CD14-positive monocyte (primary cell): ENCODE measurements at regions not wholly inside any gene's neighbourhood (a gene's known extent, or its start where the extent isn't known, plus 50 kb on each side); places are given as distances from the start of the nearest gene placed in this dataset.

Source experiments
- DNase-seq, 3 donors: peaks; one replicate each; pipeline ENCODE4 v3.0.0-alpha.2; 2011 to 2022
- H2AFZ ChIP-seq: 2 replicates; pipeline ENCODE4 v1.6.0; 2012; ENCODE audit warnings: mild to moderate bottlenecking, low read depth, low read length, inconsistent platforms; ENCODE audit not compliant: insufficient read depth, poor library complexity, severe bottlenecking
- H3K27ac ChIP-seq, 2 donors: 1 replicate in 1 of 2; 2 replicates in 1 of 2; pipeline ENCODE4 v1.5.1; 2012 to 2013; ENCODE audit warnings: low read length in 2 of 2, control low read depth in 1 of 2, inconsistent platforms in 1 of 2, low read depth in 1 of 2, mild to moderate bottlenecking in 1 of 2
- H3K27me3 ChIP-seq, 2 donors: one replicate each; pipeline versions ENCODE4 v1.6.0 to v1.6.1; 2011 to 2013; ENCODE audit warnings: low read length in 2 of 2; ENCODE audit not compliant: control insufficient read depth in 2 of 2, insufficient read depth in 2 of 2
- H3K36me3 ChIP-seq, 2 donors: replicated peaks in 1 of 2; 1 replicate in 1 of 2; 2 replicates in 1 of 2; pipeline versions ENCODE4 v1.5.1 to v1.6.1; 2012 to 2013; ENCODE audit warnings: low read length in 2 of 2, control low read depth in 1 of 2, inconsistent platforms in 1 of 2, mild to moderate bottlenecking in 1 of 2; ENCODE audit not compliant: insufficient read depth in 2 of 2, control insufficient read depth in 1 of 2
- H3K4me1 ChIP-seq, 2 donors: 1 replicate in 1 of 2; 2 replicates in 1 of 2; pipeline versions ENCODE4 v1.5.1 to v1.6.1; 2012 to 2013; ENCODE audit warnings: low read length in 2 of 2, control low read depth in 1 of 2, inconsistent platforms in 1 of 2, mild to moderate bottlenecking in 1 of 2, moderate library complexity in 1 of 2; ENCODE audit not compliant: insufficient read depth in 2 of 2, control insufficient read depth in 1 of 2
- H3K4me2 ChIP-seq: replicated peaks from 2 replicates; pipeline ENCODE3; 2012; ENCODE audit warnings: low read length, moderate library complexity, mild to moderate bottlenecking; ENCODE audit not compliant: poor library complexity, severe bottlenecking; ENCODE audit errors: extremely low read depth
- H3K4me3 ChIP-seq, 3 experiments: fragments of 200-600 bp in 1 of 3; sonication (generic) in 1 of 3; replicated peaks in 1 of 3; 1 replicate in 2 of 3; 2 replicates in 1 of 3; pipeline ENCODE4 v1.5.1; 2011 to 2013; ENCODE audit warnings: low read length in 3 of 3, mild to moderate bottlenecking in 3 of 3, control low read depth in 2 of 3, low read depth in 2 of 3, inconsistent platforms in 1 of 3, moderate library complexity in 1 of 3
- H3K79me2 ChIP-seq: 2 replicates; pipeline ENCODE4 v1.6.0; 2012; ENCODE audit warnings: mild to moderate bottlenecking, control low read depth, inconsistent platforms, low read length, moderate library complexity; ENCODE audit not compliant: insufficient read depth
- H3K9ac ChIP-seq: 2 replicates; pipeline ENCODE4 v1.6.0; 2017; ENCODE audit warnings: low read length, mild to moderate bottlenecking; ENCODE audit not compliant: insufficient read depth, poor library complexity, severe bottlenecking
- H3K9me3 ChIP-seq, 2 donors: replicated peaks in 1 of 2; 1 replicate in 1 of 2; 2 replicates in 1 of 2; pipeline versions ENCODE4 v1.5.1 to v1.6.1; 2012 to 2013; ENCODE audit warnings: low read length in 2 of 2, control low read depth in 1 of 2; ENCODE audit not compliant: control insufficient read depth in 1 of 2, insufficient read depth in 1 of 2
- H4K20me1 ChIP-seq: 2 replicates; pipeline ENCODE4 v1.6.0; 2012; ENCODE audit warnings: mild to moderate bottlenecking, low read length, control low read depth, moderate library complexity; ENCODE audit not compliant: insufficient read depth
- H3K27ac Mint-ChIP-seq, 7 donors: one replicate each; pipeline ENCODE4 v1.8.0; 2020; ENCODE audit warnings: mild to moderate bottlenecking in 7 of 7, mixed read lengths in 7 of 7, moderate library complexity in 6 of 7, inconsistent platforms in 2 of 7
- H3K27me3 Mint-ChIP-seq, 3 donors: one replicate each; pipeline ENCODE4 v1.8.0; 2021 to 2022; ENCODE audit warnings: low read depth in 3 of 3, mild to moderate bottlenecking in 3 of 3, mixed read lengths in 3 of 3, moderate library complexity in 3 of 3, inconsistent platforms in 1 of 3
- H3K36me3 Mint-ChIP-seq, 2 donors: one replicate each; pipeline ENCODE4 v1.8.0; 2020; ENCODE audit warnings: mixed read lengths in 2 of 2, inconsistent platforms in 1 of 2, mild to moderate bottlenecking in 1 of 2
- H3K4me1 Mint-ChIP-seq: one replicate; pipeline ENCODE4 v1.8.0; 2020; ENCODE audit warnings: mild to moderate bottlenecking, mixed read lengths
- H3K4me3 Mint-ChIP-seq, 2 donors: one replicate each; pipeline ENCODE4 v1.8.0; 2020; ENCODE audit warnings: mild to moderate bottlenecking in 2 of 2, mixed read lengths in 2 of 2, moderate library complexity in 1 of 2
- H3K9me3 Mint-ChIP-seq, 7 donors: one replicate each; pipeline ENCODE4 v1.8.0; 2020 to 2022; ENCODE audit warnings: mixed read lengths in 7 of 7, mild to moderate bottlenecking in 6 of 7, moderate library complexity in 6 of 7, inconsistent platforms in 2 of 7
- CTCF ChIP-seq: fragments of 200-600 bp; IDR thresholded peaks from one replicate; pipeline ENCODE4 v1.8.0; 2022; ENCODE audit warnings: antibody characterized with exemption, mild to moderate bottlenecking
- WGBS: methylation state at CpG from one replicate; pipeline ENCODE4 v1.1.5; 2013; ENCODE audit warnings: missing lambda C conversion rate; ENCODE audit not compliant: insufficient coverage; 5-methylcytosine and 5-hydroxymethylcytosine counted together
- intact Hi-C, 2 donors: fragments of 100-400 bp; cut with micrococcal nuclease; formaldehyde crosslinking; loops; one replicate each; pipeline versions ENCODE4 v1.15.0 to v1.15.1; 2023

GRCh38 chr1:199404976-199405375, 622.5 kb upstream of the NR5A2 start:
- H4K20me1 ChIP-seq: no peaks in the 10 kb centered on the region
- H3K9me3 ChIP-seq: no peaks in the 10 kb centered on the region
- intact Hi-C loops: no loop called here
- Mint-ChIP-seq H3K27me3 (peaks cover 0 to 2% (median 0%) of the 10 kb centered on the region in 3 donors), H3K4me3 (no peak overlapping the region), H3K27ac (no peak overlapping the region), H3K36me3 (no peaks in the 10 kb centered on the region), H3K4me1 (peaks cover 13% of the 10 kb centered on the region), H3K9me3 (no peaks in the 10 kb centered on the region)
- no peaks in the 10 kb centered on the region for H3K27me3 ChIP-seq
- no peaks in the 10 kb centered on the region for H3K79me2 ChIP-seq
- no peak overlapping the region for H2AFZ ChIP-seq
- no peaks in the 10 kb centered on the region for H3K36me3 ChIP-seq
- H3K4me1 ChIP-seq: peaks cover 8% of the 10 kb centered on the region in 2 donors
- no peak for TF ChIP-seq CTCF
- H3K27ac ChIP-seq: no peak overlapping the region
- no peak for DNase-seq
- H3K9ac ChIP-seq: no peak overlapping the region
- H3K4me2 ChIP-seq: no peak overlapping the region
- no peak overlapping the region for H3K4me3 ChIP-seq

GRCh38 chr1:199405634-199406196, 621.8 kb upstream of the NR5A2 start:
- Histone ChIP-seq H3K79me2 (no peaks in the 10 kb centered on the region), H3K4me3 (no peak overlapping the region), H3K4me2 (no peak overlapping the region), H3K27me3 (no peaks in the 10 kb centered on the region), H3K27ac (no peak overlapping the region), H3K9ac (no peak overlapping the region), H3K36me3 (no peaks in the 10 kb centered on the region), H3K9me3 (no peaks in the 10 kb centered on the region), H2AFZ (no peak overlapping the region), H4K20me1 (no peaks in the 10 kb centered on the region), H3K4me1 (peaks cover under 1% of the 10 kb centered on the region in 2 donors)
- no CpG with 5 or more reads among the region's 3 CpGs for WGBS
- no peak overlapping the region for H3K27ac Mint-ChIP-seq
- no peaks in the 10 kb centered on the region for H3K9me3 Mint-ChIP-seq
- intact Hi-C loops: no loop called here
- no peak for DNase-seq
- H3K36me3 Mint-ChIP-seq: no peaks in the 10 kb centered on the region
- peaks cover 6% of the 10 kb centered on the region for H3K4me1 Mint-ChIP-seq
- no peak overlapping the region for H3K4me3 Mint-ChIP-seq
- H3K27me3 Mint-ChIP-seq: peaks cover 0 to 2% (median 0%) of the 10 kb centered on the region in 3 donors
- TF ChIP-seq CTCF: no peak
